GM12872 (cell line): ENCODE measurements at regions not wholly inside any gene's neighbourhood (a gene's known extent, or its start where the extent isn't known, plus 50 kb on each side); places are given as distances from the start of the nearest gene placed in this dataset.

Source experiments
- CTCF ChIP-seq: IDR thresholded peaks from 3 replicates; pipeline ENCODE4 v1.5.1; 2011; ENCODE audit warnings: low read depth, mild to moderate bottlenecking, low read length, moderate library complexity; ENCODE audit not compliant: insufficient read depth

GRCh38 chr4:24668956-24669355 is 84.6 kb upstream of the DHX15 start:
- TF ChIP-seq CTCF = no peak

GRCh38 chr4:24669751-24670150 is 85.4 kb upstream of the DHX15 start:
- no peak for TF ChIP-seq CTCF

- no peak for TF ChIP-seq CTCF
Measured at GRCh38 chr4:24671849-24672248, 87.5 kb upstream of the DHX15 start.

GRCh38 chr4:24672880-24673279 is 88.5 kb upstream of the DHX15 start:
- no peak for TF ChIP-seq CTCF

- no peak for TF ChIP-seq CTCF
Measured at GRCh38 chr4:24674279-24674678, 89.9 kb upstream of the DHX15 start.

GRCh38 chr4:24675721-24676389 is 91.5 kb upstream of the DHX15 start:
- no peak for TF ChIP-seq CTCF

GRCh38 chr4:24677909-24678308 is 93.6 kb upstream of the DHX15 start:
- TF ChIP-seq CTCF = no peak
